IMR-90 (cell line): ENCODE measurements at regions not wholly inside any gene's neighbourhood (a gene's known extent, or its start where the extent isn't known, plus 50 kb on each side); places are given as distances from the start of the nearest gene placed in this dataset.

Experiments used
- ATAC-seq: fragments of 200-7000 bp; cut with Tn5 transposase; 2 replicates; pipeline ENCODE4 v1.9.1; 2020; ENCODE audit warnings: low read depth, mild to moderate bottlenecking, moderate library complexity
- BruUV-seq: library from RNA; stranded (reverse); fragments of 400-500 nt; replicated peaks from 2 replicates; lab custom pipeline; 2021; lab: Mats Ljungman, UMichigan
- CTCF ChIA-PET: fragments of 300-600 bp; formaldehyde crosslinking; extraction: SDS; loops from one replicate; lab custom pipeline; 2021; ENCODE audit warnings: antibody characterized with exemption; lab: Yijun Ruan, JAX
- POLR2A ChIA-PET: fragments of 300-600 bp; sonication (Branson Sonifier 250); formaldehyde crosslinking; loops from one replicate; lab custom pipeline; 2022; ENCODE audit warnings: antibody characterized with exemption; ENCODE audit not compliant: unreplicated experiment; lab: Charles Lee
- DNase-seq: peaks from one replicate; pipeline ENCODE4 v3.0.0; 2013
- H2AFZ ChIP-seq: replicated peaks from 2 replicates; pipeline ENCODE3; 2013; ENCODE audit warnings: low read length, mild to moderate bottlenecking; ENCODE audit not compliant: poor library complexity
- H2AK5ac ChIP-seq: 2 replicates; pipeline ENCODE4 v1.6.1; 2013; ENCODE audit warnings: low read depth, low read length, inconsistent platforms
- H2AK9ac ChIP-seq: replicated peaks from 2 replicates; pipeline ENCODE3; 2013; ENCODE audit warnings: mild to moderate bottlenecking, low read depth, low read length, moderate library complexity; ENCODE audit not compliant: poor library complexity
- H2BK120ac ChIP-seq: 2 replicates; pipeline ENCODE4 v1.6.1; 2013; ENCODE audit warnings: low read depth, low read length, inconsistent platforms
- H2BK15ac ChIP-seq: 3 replicates; pipeline ENCODE4 v1.6.1; 2013; ENCODE audit warnings: low read depth, low read length, inconsistent platforms
- H2BK20ac ChIP-seq: 2 replicates; pipeline ENCODE4 v1.6.1; 2013; ENCODE audit warnings: low read depth, mild to moderate bottlenecking, inconsistent platforms, low read length, moderate library complexity
- H2BK5ac ChIP-seq: 2 replicates; pipeline ENCODE4 v1.6.1; 2013; ENCODE audit warnings: mild to moderate bottlenecking, low read depth, low read length, inconsistent platforms; ENCODE audit not compliant: poor library complexity, severe bottlenecking
- H3K14ac ChIP-seq: replicated peaks from 2 replicates; pipeline ENCODE4 v1.6.1; 2013; ENCODE audit warnings: low read depth, low read length, inconsistent platforms
- H3K18ac ChIP-seq: 2 replicates; pipeline ENCODE4 v1.6.1; 2013; ENCODE audit warnings: low read depth, low read length, control low read depth
- H3K23ac ChIP-seq: 2 replicates; pipeline ENCODE4 v1.6.1; 2013; ENCODE audit warnings: low read depth, low read length, inconsistent platforms
- H3K27ac ChIP-seq: 2 replicates; pipeline ENCODE4 v1.5.1; 2013; ENCODE audit warnings: mild to moderate bottlenecking, control low read depth, low read length; ENCODE audit not compliant: insufficient read depth
- H3K27me3 ChIP-seq: 2 replicates; pipeline ENCODE4 v1.6.1; 2013; ENCODE audit warnings: low read length; ENCODE audit not compliant: control insufficient read depth, insufficient read depth
- H3K36me3 ChIP-seq: 2 replicates; pipeline ENCODE4 v1.6.1; 2013; ENCODE audit warnings: low read length, mixed read lengths; ENCODE audit not compliant: control insufficient read depth, insufficient read depth
- H3K4ac ChIP-seq: 2 replicates; pipeline ENCODE4 v1.6.1; 2013; ENCODE audit warnings: low read depth, low read length, inconsistent platforms
- H3K4me1 ChIP-seq: 2 replicates; pipeline ENCODE4 v1.6.1; 2013; ENCODE audit warnings: low read length, mixed read lengths; ENCODE audit not compliant: control insufficient read depth, insufficient read depth
- H3K4me2 ChIP-seq: 2 replicates; pipeline ENCODE4 v1.6.1; 2013; ENCODE audit warnings: low read depth, mild to moderate bottlenecking, control low read depth, low read length, moderate library complexity
- H3K4me3 ChIP-seq: 2 replicates; pipeline ENCODE4 v1.5.1; 2013; ENCODE audit warnings: low read depth, mild to moderate bottlenecking, control low read depth, low read length, moderate library complexity; ENCODE audit not compliant: insufficient read depth
- H3K56ac ChIP-seq: 2 replicates; pipeline ENCODE4 v1.6.1; 2013; ENCODE audit warnings: low read length, inconsistent platforms; ENCODE audit not compliant: insufficient read depth; ENCODE audit errors: extremely low read depth
- H3K79me1 ChIP-seq, 2 experiments: 2 replicates each; pipeline ENCODE4 v1.6.1; 2013; ENCODE audit warnings: low read length in 2 of 2, inconsistent platforms in 1 of 2, low read depth in 1 of 2
- H3K9ac ChIP-seq: 2 replicates; pipeline ENCODE4 v1.6.1; 2013; ENCODE audit warnings: low read depth, low read length, control low read depth
- H3K9me1 ChIP-seq: 2 replicates; pipeline ENCODE4 v1.6.1; 2013; ENCODE audit warnings: low read length, inconsistent platforms; ENCODE audit not compliant: insufficient read depth
- H3K9me3 ChIP-seq: 2 replicates; pipeline ENCODE4 v1.6.1; 2013; ENCODE audit warnings: low read length; ENCODE audit not compliant: control insufficient read depth, insufficient read depth
- H4K20me1 ChIP-seq: 2 replicates; pipeline ENCODE4 v1.6.1; 2013; ENCODE audit warnings: low read length, inconsistent platforms; ENCODE audit not compliant: insufficient read depth
- H4K5ac ChIP-seq: 2 replicates; pipeline ENCODE4 v1.6.1; 2013; ENCODE audit warnings: mild to moderate bottlenecking, low read depth, low read length, control low read depth
- H4K8ac ChIP-seq, 2 experiments: 2 replicates each; pipeline ENCODE4 v1.6.1; 2013; ENCODE audit warnings: low read depth in 2 of 2, low read length in 2 of 2, control low read depth in 1 of 2, inconsistent platforms in 1 of 2
- H4K91ac ChIP-seq: 2 replicates; pipeline ENCODE4 v1.6.1; 2013; ENCODE audit warnings: low read depth, low read length, inconsistent platforms; ENCODE audit not compliant: insufficient read depth
- BHLHE40 ChIP-seq: fragments of 150-350 bp; IDR thresholded peaks from 2 replicates; pipeline ENCODE4 v1.6.1; 2016; ENCODE audit warnings: mild to moderate bottlenecking, low read depth, low read length
- CHD1 ChIP-seq: IDR thresholded peaks from 2 replicates; pipeline ENCODE4 v1.6.1; 2012; ENCODE audit warnings: low read depth, low read length, improper control_type of control experiment
- FOS ChIP-seq: fragments of 150-350 bp; IDR thresholded peaks from 2 replicates; pipeline ENCODE4 v1.6.1; 2016; ENCODE audit warnings: low read depth, low read length
- MAZ ChIP-seq: IDR thresholded peaks from 2 replicates; pipeline ENCODE4 v1.6.1; 2012; ENCODE audit warnings: low read depth, mild to moderate bottlenecking, low read length, improper control_type of control experiment, moderate library complexity, borderline replicate concordance
- POLR2A ChIP-seq: IDR thresholded peaks from 2 replicates; pipeline ENCODE4 v1.6.1; 2012; ENCODE audit warnings: mild to moderate bottlenecking, low read depth, low read length
- RAD21 ChIP-seq: IDR thresholded peaks from 2 replicates; pipeline ENCODE4 v1.6.1; 2012; ENCODE audit warnings: low read length, improper control_type of control experiment
- RCOR1 ChIP-seq: IDR thresholded peaks from 2 replicates; pipeline ENCODE4 v1.6.1; 2012; ENCODE audit warnings: mild to moderate bottlenecking, low read length, improper control_type of control experiment; ENCODE audit not compliant: insufficient replicate concordance
- SMC3 ChIP-seq: fragments of 150-350 bp; IDR thresholded peaks from 2 replicates; pipeline ENCODE4 v1.6.1; 2016; ENCODE audit warnings: low read depth, mild to moderate bottlenecking, antibody characterized with exemption, low read length, moderate library complexity
- WGBS, 2 experiments: methylation state at CpG; one replicate each; pipeline versions ENCODE4 v1.1.5 to v1.1.7; 2013; ENCODE audit warnings: missing lambda C conversion rate in 2 of 2; ENCODE audit not compliant: insufficient read length in 1 of 2; ENCODE audit errors: extremely low coverage in 2 of 2; 5-methylcytosine and 5-hydroxymethylcytosine counted together
- dilution Hi-C: fragments of 300-500 bp; cut with HindIII; formaldehyde crosslinking; loops from one replicate; pipeline ENCODE4 v1.14.3; 2018; ENCODE audit warnings: low sequenced_read_pairs; ENCODE audit not compliant: unreplicated experiment
- in situ Hi-C: fragments of 300-500 bp; cut with MboI; formaldehyde crosslinking; loops from 3 replicates; pipeline ENCODE4 v1.14.3; 2019; ENCODE audit warnings: low sequenced_read_pairs, inconsistent platforms, mixed read lengths
- intact Hi-C: fragments of 100-400 bp; cut with micrococcal nuclease; formaldehyde crosslinking; loops from 2 replicates; pipeline ENCODE4 v1.10.0; 2022
- TF ChIP-seq, protein P1 (sequence below): conservative IDR thresholded peaks from 2 replicates; pipeline ENCODE4 v1.5.1; 2012; ENCODE audit warnings: mild to moderate bottlenecking, low read depth, low read length, improper control_type of control experiment
- TF ChIP-seq, protein P2 (sequence below): fragments of 150-350 bp; IDR thresholded peaks from 2 replicates; pipeline ENCODE4 v1.6.1; 2017; ENCODE audit warnings: mild to moderate bottlenecking, antibody characterized with exemption, low read length, low read depth
- TF ChIP-seq, protein P3 (sequence below): fragments of 150-350 bp; IDR thresholded peaks from 2 replicates; pipeline ENCODE4 v1.6.1; 2016; ENCODE audit warnings: low read depth, mild to moderate bottlenecking, low read length, moderate library complexity, borderline replicate concordance

DNA sequence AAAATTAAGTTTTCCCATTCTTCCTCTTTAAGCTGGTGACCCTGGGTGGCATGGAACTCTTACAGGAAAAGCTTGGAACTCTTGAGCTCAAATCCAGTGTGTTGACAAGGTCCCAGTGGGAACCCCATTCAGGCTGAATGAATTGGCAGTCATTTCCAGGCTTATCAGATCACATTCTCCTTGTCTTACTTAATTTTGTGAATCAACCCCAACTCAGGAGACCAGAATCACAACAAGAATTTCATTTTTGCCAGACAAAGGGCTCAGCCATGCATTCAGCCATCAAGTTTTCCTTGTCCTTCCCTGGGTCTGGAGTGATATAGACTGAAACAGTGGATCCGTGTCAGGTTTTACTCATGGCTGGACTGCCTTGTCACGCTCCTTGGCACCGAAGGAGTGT is 92.1 kb upstream of the EEF1E1 start:
- TF ChIP-seq RCOR1 (no peak), BHLHE40 (no peak), MAZ (no peak), FOS (no peak), RAD21 (no peak), SMC3 (no peak), POLR2A (no peak), CHD1 (no peak)
- TF ChIP-seq, protein P1, sequence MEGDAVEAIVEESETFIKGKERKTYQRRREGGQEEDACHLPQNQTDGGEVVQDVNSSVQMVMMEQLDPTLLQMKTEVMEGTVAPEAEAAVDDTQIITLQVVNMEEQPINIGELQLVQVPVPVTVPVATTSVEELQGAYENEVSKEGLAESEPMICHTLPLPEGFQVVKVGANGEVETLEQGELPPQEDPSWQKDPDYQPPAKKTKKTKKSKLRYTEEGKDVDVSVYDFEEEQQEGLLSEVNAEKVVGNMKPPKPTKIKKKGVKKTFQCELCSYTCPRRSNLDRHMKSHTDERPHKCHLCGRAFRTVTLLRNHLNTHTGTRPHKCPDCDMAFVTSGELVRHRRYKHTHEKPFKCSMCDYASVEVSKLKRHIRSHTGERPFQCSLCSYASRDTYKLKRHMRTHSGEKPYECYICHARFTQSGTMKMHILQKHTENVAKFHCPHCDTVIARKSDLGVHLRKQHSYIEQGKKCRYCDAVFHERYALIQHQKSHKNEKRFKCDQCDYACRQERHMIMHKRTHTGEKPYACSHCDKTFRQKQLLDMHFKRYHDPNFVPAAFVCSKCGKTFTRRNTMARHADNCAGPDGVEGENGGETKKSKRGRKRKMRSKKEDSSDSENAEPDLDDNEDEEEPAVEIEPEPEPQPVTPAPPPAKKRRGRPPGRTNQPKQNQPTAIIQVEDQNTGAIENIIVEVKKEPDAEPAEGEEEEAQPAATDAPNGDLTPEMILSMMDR, result no peak
- TF ChIP-seq, protein P2, sequence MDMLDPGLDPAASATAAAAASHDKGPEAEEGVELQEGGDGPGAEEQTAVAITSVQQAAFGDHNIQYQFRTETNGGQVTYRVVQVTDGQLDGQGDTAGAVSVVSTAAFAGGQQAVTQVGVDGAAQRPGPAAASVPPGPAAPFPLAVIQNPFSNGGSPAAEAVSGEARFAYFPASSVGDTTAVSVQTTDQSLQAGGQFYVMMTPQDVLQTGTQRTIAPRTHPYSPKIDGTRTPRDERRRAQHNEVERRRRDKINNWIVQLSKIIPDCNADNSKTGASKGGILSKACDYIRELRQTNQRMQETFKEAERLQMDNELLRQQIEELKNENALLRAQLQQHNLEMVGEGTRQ, result no peak
- TF ChIP-seq, protein P3, sequence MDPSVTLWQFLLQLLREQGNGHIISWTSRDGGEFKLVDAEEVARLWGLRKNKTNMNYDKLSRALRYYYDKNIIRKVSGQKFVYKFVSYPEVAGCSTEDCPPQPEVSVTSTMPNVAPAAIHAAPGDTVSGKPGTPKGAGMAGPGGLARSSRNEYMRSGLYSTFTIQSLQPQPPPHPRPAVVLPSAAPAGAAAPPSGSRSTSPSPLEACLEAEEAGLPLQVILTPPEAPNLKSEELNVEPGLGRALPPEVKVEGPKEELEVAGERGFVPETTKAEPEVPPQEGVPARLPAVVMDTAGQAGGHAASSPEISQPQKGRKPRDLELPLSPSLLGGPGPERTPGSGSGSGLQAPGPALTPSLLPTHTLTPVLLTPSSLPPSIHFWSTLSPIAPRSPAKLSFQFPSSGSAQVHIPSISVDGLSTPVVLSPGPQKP, result no peak
- Histone ChIP-seq H2AFZ (peak overlapping the region; percentile 67), H3K27ac (no peak overlapping the region), H3K18ac (peak overlapping the region; percentile 24; the same call in 1 of the 2 replicates), H2BK20ac (peak overlapping the region; percentile 31; the same call in 1 of the 2 replicates), H3K4me3 (no peak overlapping the region), H4K20me1 (no peaks in the 10 kb centered on the region), H4K5ac (no peak overlapping the region), H2BK5ac (no peak overlapping the region), H3K79me1 (no peaks in the 10 kb centered on the region), H3K9me3 (no peaks in the 10 kb centered on the region), H3K4ac (0 out of 2 replicates have a peak overlapping the region, but pooled peaks have one; percentile 48), H4K91ac (no peak overlapping the region), H2AK9ac (no peak overlapping the region), H3K9me1 (no peaks in the 10 kb centered on the region), H3K9ac (no peak overlapping the region), H3K56ac (no peak overlapping the region), H3K36me3 (no peaks in the 10 kb centered on the region), H3K14ac (peak overlapping the region; percentile 50; the same call in 1 of the 2 replicates), H3K4me2 (no peak overlapping the region), H3K27me3 (no peaks in the 10 kb centered on the region), H3K4me1 (no peaks in the 10 kb centered on the region), H3K23ac (peak overlapping the region; percentile 43; the same call in 1 of the 2 replicates), H4K8ac (no peak overlapping the region), H2AK5ac (0 out of 2 replicates have a peak overlapping the region, but pooled peaks have one; percentile 24), H2BK120ac (peak overlapping the region; percentile 14; the same call in 1 of the 2 replicates), H2BK15ac (peak overlapping the region; percentile 83; the same call in 1 of the 3 replicates)
- ATAC-seq (no peak), DNase-seq (no peak)
- POLR2A ChIA-PET, result no interaction called here
- WGBS, 2 experiments, result no CpG with 5 or more reads among the region's 3 CpGs
- CTCF ChIA-PET, result interaction anchor here (0.9 kb wide), 1 partner anchor 25 kb away, joined by 4 read pairs; no protein-coding TSS in a partner anchor
- in situ Hi-C loops (no loop called here), dilution Hi-C loops (no loop called here), intact Hi-C loops (no loop called here)
- no TSS peak for BruUV-seq
